Fibroblast of pulmonary artery (primary cell): ENCODE measurements at regions not wholly inside any gene's neighbourhood (a gene's known extent, or its start where the extent isn't known, plus 50 kb on each side); places are given as distances from the start of the nearest gene placed in this dataset.

Experiments
- DNase-seq: peaks from one replicate; pipeline ENCODE4 v3.0.0-alpha.2; 2010; ENCODE audit warnings: low read depth
- H3K4me3 ChIP-seq: replicated peaks from 2 replicates; pipeline ENCODE4 v1.5.1; 2011; ENCODE audit warnings: low read depth, mild to moderate bottlenecking, control low read depth, low read length, moderate library complexity
- TF ChIP-seq, protein P1 (sequence below): IDR thresholded peaks from 2 replicates; pipeline ENCODE4 v1.5.1; 2011; ENCODE audit warnings: mild to moderate bottlenecking, control low read depth, low read length, inconsistent platforms; ENCODE audit errors: missing control alignments

DNA sequence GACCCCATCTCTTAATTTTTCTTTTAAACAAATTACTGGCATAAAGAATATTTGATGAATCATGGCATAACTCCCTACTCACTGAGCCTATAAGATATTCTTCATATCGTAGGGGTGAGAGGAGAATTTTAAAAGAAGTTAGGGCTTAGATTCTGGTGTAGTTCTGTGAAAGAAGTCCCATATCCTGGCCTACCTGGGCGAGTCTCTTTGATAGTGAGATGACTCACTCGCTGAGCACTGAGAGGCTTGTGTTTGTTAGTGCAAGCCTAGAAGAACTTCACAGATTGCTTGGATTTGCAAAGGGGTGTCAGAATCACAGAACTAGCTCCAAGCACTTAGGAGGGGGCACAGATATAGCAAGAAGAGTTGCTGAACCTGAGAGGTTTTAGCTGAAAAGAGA, 133.8 kb upstream of the TMC3 start:
- H3K4me3 ChIP-seq, result no peak overlapping the region
- TF ChIP-seq, protein P1, sequence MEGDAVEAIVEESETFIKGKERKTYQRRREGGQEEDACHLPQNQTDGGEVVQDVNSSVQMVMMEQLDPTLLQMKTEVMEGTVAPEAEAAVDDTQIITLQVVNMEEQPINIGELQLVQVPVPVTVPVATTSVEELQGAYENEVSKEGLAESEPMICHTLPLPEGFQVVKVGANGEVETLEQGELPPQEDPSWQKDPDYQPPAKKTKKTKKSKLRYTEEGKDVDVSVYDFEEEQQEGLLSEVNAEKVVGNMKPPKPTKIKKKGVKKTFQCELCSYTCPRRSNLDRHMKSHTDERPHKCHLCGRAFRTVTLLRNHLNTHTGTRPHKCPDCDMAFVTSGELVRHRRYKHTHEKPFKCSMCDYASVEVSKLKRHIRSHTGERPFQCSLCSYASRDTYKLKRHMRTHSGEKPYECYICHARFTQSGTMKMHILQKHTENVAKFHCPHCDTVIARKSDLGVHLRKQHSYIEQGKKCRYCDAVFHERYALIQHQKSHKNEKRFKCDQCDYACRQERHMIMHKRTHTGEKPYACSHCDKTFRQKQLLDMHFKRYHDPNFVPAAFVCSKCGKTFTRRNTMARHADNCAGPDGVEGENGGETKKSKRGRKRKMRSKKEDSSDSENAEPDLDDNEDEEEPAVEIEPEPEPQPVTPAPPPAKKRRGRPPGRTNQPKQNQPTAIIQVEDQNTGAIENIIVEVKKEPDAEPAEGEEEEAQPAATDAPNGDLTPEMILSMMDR, result no peak
- DNase-seq, result no peak

DNA sequence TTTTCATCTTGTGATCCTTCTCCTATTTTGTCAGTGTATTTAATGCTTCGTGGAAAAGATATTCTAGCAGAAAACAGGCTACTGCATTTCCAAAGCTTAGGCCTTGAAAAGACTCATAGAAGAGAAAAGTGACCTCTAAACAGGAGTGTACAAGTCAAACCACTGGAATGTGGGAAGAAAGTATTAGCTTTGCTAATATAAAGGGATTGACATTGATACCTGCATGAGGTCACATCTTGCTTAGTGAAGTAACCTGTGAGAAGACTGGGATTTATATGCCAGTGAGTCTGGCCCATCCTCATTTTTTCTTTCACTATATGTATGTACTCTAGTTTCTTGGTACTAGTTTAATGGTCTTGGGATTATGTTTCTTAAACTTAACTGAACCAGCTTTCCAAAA, 132.9 kb upstream of the TMC3 start:
- DNase-seq, result no peak
- TF ChIP-seq, protein P1, result no peak
- H3K4me3 ChIP-seq, result no peak overlapping the region

DNA sequence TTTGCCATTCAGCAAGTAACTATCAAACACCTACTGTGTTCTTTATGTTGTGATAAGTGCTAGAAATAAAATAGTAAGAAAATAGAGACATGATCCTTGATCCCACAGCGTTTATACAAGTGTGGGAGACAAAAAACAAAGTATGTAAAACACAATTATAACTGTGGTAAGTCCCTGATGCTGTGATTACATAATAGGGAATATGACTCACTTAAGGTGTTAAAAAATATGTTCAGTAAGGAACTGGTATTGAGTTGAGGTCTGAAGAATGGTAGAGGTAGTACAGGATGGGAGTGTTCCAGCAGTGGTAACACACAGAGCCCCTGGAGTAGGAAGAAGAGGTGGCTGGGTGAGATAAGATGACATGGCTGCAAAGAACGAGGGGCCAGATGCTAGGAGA, 132.1 kb upstream of the TMC3 start:
- no peak for DNase-seq
- TF ChIP-seq, protein P1, result no peak
- no peak overlapping the region for H3K4me3 ChIP-seq

DNA sequence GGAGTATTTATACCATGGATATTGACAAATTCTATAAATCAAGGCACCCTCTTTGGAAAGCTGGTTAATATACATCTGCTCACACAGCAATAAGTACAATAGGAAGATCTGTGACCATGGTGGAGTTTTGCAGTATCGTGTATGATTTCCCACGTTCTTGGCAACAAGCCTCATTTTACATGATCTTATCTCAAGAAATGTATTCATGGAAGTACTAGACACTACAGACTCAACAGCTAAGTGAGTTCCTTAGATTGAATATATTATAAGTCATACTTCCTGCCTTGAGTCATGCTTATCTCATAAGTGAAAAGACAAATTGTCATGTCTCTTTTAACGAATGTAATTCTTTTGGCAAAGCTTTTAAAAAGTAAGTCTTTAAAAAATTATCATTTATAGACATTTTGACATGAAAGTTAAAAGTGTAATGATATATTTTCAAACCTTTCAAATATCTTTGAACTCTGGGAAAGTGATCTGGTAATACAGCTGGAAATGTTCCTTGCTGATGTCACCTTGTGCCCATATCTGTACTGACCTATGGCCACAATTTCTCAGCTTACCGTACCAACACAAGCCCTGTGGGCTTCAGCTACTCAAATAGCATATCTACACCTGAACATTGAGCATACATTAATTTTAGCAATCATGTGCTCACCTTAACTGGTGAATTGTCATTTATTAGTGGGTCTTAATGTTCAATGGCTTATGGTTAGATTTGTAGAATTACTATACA, 130.3 kb upstream of the TMC3 start:
- TF ChIP-seq, protein P1, result no peak
- peak; percentile 72 for DNase-seq
- no peak overlapping the region for H3K4me3 ChIP-seq

DNA sequence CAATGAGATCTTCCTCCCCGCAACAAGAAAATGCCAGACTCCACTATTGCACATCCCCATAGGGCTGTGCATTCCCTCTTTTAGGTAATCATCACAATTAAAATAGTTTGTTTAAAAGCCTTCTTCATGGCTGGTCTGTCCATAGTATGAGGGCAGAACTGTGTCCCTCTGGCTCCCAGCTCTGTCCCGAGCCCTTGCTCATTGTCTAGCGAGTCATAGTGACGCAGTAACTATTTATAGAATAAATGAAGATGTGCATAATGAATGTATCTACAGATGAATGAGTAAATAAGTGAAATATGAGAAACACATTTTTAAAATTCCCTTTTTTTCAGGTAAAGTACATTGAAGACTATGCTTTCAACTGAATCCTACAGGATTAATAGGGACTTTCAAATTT, 128.4 kb upstream of the TMC3 start:
- TF ChIP-seq, protein P1, result no peak
- H3K4me3 ChIP-seq, result no peak overlapping the region
- no peak for DNase-seq

DNA sequence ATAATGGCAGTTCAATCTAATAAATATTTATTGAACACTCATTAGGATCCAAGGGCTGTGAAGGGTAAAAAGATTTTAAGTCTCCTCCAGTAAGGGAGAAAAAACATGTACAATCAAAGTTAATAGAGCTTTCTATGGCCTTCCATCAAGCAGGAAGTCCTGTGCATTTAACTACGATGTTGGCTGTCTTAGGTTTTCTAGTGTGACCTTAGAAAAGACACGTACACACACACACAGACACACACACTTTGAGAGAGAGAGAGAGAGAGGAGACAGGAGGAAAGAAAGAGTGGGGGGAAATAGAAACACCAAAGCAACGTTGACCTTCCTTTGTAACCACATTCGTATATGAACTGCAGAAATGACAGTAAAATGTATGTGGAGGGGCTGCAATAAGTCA, 126.1 kb upstream of the TMC3 start:
- H3K4me3 ChIP-seq, result no peak overlapping the region
- DNase-seq, result no peak
- TF ChIP-seq, protein P1, result no peak

DNA sequence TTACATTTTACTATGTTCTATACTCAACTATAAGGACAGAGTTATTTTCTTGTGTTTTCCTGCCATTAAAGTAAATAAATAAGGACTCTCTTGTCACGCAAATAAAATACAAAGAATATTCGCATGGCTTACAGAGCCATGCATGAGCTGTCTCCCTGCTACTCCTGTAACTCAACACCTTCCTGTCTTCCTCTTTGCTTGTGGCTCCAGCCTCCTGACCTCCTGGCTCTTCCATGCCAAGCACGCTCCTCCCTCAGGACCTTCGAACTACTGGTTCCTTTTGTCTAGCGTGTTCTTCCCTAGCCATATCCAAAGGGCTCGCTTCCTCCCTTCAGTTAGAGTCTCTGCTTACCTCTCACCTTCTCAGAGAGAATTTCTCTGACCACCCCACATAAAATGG, 124.3 kb upstream of the TMC3 start:
- TF ChIP-seq, protein P1, result no peak
- no peak for DNase-seq
- H3K4me3 ChIP-seq, result no peak overlapping the region
